ENCODE measurements at regions not wholly inside any gene's neighbourhood (a gene's known extent, or its start where the extent isn't known, plus 50 kb on each side); places are given as distances from the start of the nearest gene placed in this dataset.
"Not testable (repeated sequence)": the region's sequence is repeated elsewhere in the genome, so short reads cannot be mapped to it uniquely, and the experiment has no call there.

DNA sequence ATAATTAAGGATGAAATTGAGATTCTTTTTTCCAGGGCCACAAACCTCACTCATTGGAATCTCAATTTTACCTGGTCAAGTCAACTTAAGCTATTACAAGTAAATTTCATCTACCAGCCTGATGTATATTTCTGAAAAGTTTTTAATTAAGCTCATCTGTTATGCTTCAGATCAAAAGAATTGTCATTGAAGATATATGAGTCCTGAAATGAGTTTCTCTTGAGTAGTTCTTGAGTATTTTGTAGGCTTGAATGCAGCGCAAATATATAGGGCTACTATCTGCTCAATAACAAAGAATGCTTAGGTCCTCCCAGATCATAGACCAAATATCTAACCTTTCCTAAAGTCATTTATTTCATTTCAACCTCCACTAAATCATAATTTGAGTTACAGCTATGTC, 482.2 kb upstream of the ST8SIA4 start:
- no peak for DNase-seq (ENCODE audit: low read depth)

DNA sequence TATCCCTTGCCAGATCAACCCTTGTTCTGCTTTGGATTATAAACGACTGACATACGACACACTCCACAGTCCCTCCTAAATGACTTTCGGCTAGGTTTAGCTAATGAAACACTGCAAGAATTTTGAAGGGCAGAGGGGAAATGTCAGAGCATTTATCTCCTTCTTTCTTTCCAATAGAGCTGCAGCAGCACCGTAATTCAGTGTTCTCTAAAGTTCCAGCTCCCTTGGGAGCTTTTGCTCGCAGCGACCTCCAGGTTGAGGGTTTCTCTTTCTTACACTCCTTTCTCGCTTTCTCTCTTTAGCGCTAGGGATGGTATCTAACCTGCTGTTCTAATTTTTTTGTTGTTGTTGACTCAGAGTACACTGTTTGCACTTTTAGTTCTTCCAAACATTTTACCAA, 467.1 kb upstream of the ST8SIA4 start:
- DNase-seq (ENCODE audit: low read depth), result no peak

DNA sequence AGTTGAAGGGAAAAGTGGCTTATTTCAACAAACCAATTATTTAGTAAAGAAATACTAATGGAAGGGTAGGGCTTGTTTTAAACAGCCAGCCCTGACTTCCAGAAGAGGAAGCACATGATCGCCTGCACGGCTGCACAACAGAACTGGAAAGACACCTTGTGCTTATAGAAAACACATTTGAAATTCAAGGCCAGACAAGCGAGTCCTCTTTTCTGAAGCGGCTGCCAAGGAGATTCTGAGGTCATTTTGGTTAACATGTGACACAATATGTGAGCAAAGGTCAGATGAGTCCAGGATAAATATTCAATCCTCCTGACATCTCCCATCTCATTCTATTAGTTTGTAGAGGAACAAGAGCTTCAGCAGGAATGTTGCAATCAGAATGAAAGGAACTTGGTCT, 461.4 kb upstream of the ST8SIA4 start:
- no peak for DNase-seq (ENCODE audit: low read depth)

- DNase-seq (ENCODE audit: low read depth), result no peak
Observed at GRCh38 chr5:101362067-101362466, 459.0 kb upstream of the ST8SIA4 start.

GRCh38 chr5:101346906-101347305, 443.8 kb upstream of the ST8SIA4 start:
- DNase-seq (ENCODE audit: low read depth), result no peak

DNA sequence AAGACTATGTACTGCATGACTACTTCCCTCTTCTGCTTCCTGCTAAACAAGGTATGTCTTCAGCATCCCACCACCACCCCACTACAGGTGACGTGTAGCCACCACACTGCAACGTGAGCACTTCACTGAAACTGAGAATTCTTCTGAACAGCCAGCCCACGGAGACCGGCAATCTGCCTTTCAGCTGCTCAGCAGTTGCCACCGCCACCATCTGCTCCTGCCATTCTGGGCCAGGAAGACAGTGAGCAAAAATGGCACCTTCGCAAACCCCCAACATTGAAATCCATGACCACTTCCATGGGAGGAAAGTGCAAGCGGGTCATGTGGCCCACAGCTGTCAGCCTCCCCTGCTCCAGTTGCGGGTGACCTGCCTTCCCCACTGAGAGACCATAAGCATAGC, 443.4 kb upstream of the ST8SIA4 start:
- no peak for DNase-seq (ENCODE audit: low read depth)

GRCh38 chr5:101338226-101338625, 435.1 kb upstream of the ST8SIA4 start:
- DNase-seq (ENCODE audit: low read depth), result no peak

- DNase-seq (ENCODE audit: low read depth), result no peak
Observed at GRCh38 chr5:101327816-101328215, 424.7 kb upstream of the ST8SIA4 start.

GRCh38 chr5:101326766-101327165, 423.7 kb upstream of the ST8SIA4 start:
- no peak for DNase-seq (ENCODE audit: low read depth)

- DNase-seq (ENCODE audit: low read depth), result not testable (repeated sequence)
Observed at GRCh38 chr5:101316401-101316800, 413.3 kb upstream of the ST8SIA4 start.

DNA sequence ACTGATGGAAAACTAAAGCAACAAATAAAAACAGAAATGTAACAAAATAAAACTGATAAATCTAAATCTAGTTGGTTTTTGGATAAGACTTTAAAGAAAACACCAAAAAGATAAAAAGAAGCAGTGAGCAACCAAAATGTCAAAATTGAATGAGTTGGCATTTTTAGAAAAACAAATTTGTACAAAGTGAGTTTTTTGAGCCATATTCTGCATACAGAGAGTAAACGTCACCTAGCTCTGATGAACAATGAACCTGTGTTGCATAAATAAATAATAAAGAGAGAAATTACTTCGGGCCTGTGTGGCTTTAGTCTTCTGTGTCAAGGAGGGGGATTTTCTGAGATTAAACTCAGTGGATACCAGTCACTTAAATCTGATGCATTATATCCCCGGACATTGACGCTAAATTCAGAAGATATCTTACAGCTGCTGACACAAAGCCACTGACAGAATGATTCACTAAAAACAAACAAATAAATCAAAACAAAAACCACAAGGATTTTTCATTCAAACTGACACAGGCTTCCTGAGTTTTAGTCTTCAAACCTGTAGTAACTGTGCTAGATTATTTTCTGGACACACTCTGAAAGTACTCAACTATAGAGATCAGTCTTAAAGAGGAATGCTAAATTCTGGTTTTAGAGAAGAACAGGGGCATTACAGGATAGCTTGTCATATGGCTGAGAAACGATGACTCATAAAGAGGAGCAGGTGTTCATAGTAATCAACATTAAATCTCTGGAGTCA, 403.5 kb upstream of the ST8SIA4 start:
- DNase-seq (ENCODE audit: low read depth), result no peak

DNA sequence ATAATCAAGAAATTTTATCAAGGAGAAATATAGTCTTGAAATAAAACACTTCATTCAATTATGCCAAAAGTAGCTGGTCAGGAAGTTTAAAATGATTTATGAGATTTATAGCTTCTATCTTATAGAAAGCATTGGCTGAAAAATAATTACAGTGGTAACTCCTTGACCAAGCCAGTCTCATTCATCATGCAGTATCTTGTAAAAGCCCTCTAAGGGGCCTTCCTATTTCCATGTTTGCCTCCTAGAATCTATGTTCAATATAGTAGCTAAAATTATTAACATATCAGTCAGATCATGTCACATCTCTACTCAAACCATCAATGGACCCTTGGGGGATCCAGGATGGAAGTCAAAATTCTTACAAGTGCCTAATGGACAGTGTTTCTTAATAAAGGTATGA, 393.4 kb upstream of the ST8SIA4 start:
- no peak for DNase-seq (ENCODE audit: low read depth)

- no peak for DNase-seq (ENCODE audit: low read depth)
Observed at GRCh38 chr5:101292199-101292598, 389.1 kb upstream of the ST8SIA4 start.

GRCh38 chr5:101290761-101291160, 387.7 kb upstream of the ST8SIA4 start:
- DNase-seq (ENCODE audit: low read depth), result not testable (repeated sequence)

- DNase-seq (ENCODE audit: low read depth), result peak; percentile 1
Observed at GRCh38 chr5:101288633-101289032, 385.6 kb upstream of the ST8SIA4 start.

DNA sequence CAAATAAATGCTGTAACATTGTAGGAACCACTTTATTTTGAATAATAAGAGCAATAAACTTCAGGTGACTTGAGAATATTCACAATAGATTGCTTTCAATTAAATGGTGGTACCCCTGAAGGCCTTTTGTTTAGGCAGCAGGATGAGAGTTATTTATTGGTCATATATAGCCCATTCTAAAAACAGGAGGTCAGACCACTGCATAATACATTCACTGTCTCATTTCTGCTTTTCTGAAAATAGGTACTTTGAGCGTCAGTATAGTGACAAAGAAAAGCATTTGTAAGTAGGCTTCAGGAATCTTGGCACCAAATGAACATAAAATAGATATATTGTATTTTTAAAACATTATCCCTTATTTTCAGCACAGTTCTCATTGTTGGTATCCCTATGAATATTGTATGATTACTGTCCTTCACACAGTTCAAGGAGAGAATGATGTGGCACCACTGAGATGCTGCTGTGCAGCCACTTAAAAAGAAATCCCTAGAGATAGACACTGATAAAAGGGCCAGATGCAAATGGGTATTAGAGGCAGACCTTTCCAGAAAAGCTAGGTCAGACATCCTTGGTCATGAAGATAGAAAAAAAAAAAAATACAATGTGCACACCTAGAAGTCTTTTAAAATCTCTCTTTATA, 381.8 kb upstream of the ST8SIA4 start:
- no peak for DNase-seq (ENCODE audit: low read depth)

DNA sequence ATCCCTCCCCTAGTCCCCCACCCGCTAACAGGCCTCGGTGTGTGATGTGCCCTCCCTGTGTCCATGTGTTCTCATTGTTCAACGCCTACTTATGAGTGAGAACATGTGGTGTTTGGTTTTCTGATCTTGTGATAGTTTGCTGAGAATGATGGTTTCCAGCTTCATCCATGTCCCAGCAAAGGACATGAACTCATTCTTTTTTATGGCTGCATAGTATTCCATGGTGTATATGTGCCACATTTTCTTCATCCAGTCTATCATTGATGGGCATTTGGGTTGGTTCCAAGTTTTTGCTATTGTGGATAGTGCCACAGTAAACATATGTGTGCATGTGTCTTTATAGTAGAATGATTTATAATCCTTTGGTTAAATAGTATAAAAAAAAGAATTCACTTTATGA, 380.9 kb upstream of the ST8SIA4 start:
- DNase-seq (ENCODE audit: low read depth), result not testable (repeated sequence)

GRCh38 chr5:101278917-101279316, 375.8 kb upstream of the ST8SIA4 start:
- DNase-seq (ENCODE audit: low read depth), result no peak

- DNase-seq (ENCODE audit: low read depth), result no peak
Observed at GRCh38 chr5:101278011-101278687, 375.1 kb upstream of the ST8SIA4 start.

GRCh38 chr5:101271945-101272344, 368.9 kb upstream of the ST8SIA4 start:
- no peak for DNase-seq (ENCODE audit: low read depth)

DNA sequence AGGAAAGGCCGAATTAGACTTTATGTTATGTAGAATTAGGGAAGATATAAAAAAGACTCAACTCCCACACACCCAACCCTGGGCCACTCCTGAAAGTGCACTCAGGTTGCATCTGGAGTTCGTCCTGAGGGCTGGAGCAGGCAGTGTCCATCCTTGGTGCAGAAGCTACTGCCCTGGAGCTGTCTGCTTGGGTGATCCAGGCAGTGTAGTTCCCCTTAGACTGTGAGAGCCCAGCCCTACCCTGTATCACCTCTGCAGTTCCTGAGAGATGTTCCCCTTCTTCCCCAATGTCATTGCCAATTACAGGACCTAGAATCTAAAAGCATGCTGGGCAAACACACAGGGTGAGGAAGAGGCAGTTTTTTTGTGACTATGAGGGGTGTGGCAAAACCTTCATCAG, 368.3 kb upstream of the ST8SIA4 start:
- DNase-seq (ENCODE audit: low read depth), result no peak

DNA sequence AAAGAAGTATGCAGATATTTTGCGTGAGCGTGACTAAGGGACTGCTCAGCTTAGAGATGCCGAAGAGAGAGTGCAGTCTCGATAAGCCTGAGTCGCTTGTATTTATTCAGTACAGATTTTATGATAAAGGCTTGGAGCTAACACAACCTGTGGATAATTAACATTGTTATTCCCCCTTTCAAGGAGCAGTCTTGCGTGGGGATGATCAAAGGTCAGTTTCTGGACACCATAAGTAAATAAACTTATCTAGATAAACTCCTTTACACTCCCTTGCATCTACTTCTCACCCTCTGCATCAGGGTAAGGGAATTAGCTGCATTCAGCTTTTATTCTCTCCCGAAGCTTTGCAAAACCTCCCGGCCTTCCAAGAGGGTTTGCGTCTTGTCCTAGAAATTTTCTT, 357.8 kb upstream of the ST8SIA4 start:
- DNase-seq (ENCODE audit: low read depth), result no peak

- DNase-seq (ENCODE audit: low read depth), result no peak
Observed at GRCh38 chr5:101253096-101253495, 350.0 kb upstream of the ST8SIA4 start.
